GM19468 (cell line): ENCODE measurements at regions not wholly inside any gene's neighbourhood (a gene's known extent, or its start where the extent isn't known, plus 50 kb on each side); places are given as distances from the start of the nearest gene placed in this dataset.
"Not testable (repeated sequence)": the region's sequence is repeated elsewhere in the genome, so short reads cannot be mapped to it uniquely, and the experiment has no call there.

ENCODE experiments used
- ATAC-seq: cut with Tn5 transposase; IDR thresholded peaks from one replicate; pipeline ENCODE4 v1.9.1; 2021; ENCODE audit warnings: mild to moderate bottlenecking, moderate library complexity, moderate number of reproducible peaks; ENCODE audit not compliant: unreplicated experiment; ENCODE audit errors: extremely low read depth

GRCh38 chr4:122973465-122973864 is 51.1 kb upstream of the NUDT6 start:
- ATAC-seq: no peak

GRCh38 chr4:122976111-122976510 is 53.7 kb upstream of the NUDT6 start:
- no peak for ATAC-seq

- ATAC-seq: no peak
These were observed 54.7 kb upstream of the NUDT6 start for GRCh38 chr4:122977103-122977502.

- ATAC-seq: no peak
These were observed 55.7 kb upstream of the NUDT6 start for GRCh38 chr4:122978109-122978508.

- no peak for ATAC-seq
These were observed 56.4 kb upstream of the NUDT6 start for GRCh38 chr4:122978789-122979188.

- no peak for ATAC-seq
These were observed 58.5 kb upstream of the NUDT6 start for GRCh38 chr4:122980860-122981259.

- ATAC-seq: no peak
These were observed 66.3 kb upstream of the NUDT6 start for GRCh38 chr4:122988696-122989095.

- ATAC-seq: no peak
These were observed 68.5 kb upstream of the NUDT6 start for GRCh38 chr4:122990891-122991290.

- ATAC-seq: no peak
These were observed 69.7 kb upstream of the NUDT6 start for GRCh38 chr4:122992057-122992456.

GRCh38 chr4:122992641-122993040 is 70.2 kb upstream of the NUDT6 start:
- ATAC-seq: no peak

GRCh38 chr4:122996350-122996749 is 74.0 kb upstream of the NUDT6 start:
- ATAC-seq: no peak

- ATAC-seq: no peak
These were observed 75.2 kb upstream of the NUDT6 start for GRCh38 chr4:122997463-122998101.

GRCh38 chr4:123004079-123004478 is 81.7 kb upstream of the NUDT6 start:
- ATAC-seq: not testable (repeated sequence)

- ATAC-seq: not testable (repeated sequence)
These were observed 82.7 kb upstream of the NUDT6 start for GRCh38 chr4:123005126-123005525.

GRCh38 chr4:123007679-123008078 is 85.3 kb upstream of the NUDT6 start:
- ATAC-seq: no peak

- not testable (repeated sequence) for ATAC-seq
These were observed 90.0 kb upstream of the NUDT6 start for GRCh38 chr4:123012416-123012815.

GRCh38 chr4:123014038-123014437 is 91.6 kb upstream of the NUDT6 start:
- no peak for ATAC-seq

- ATAC-seq: no peak
These were observed 94.7 kb upstream of the NUDT6 start for GRCh38 chr4:123017078-123017477.

- ATAC-seq: no peak
These were observed 95.4 kb upstream of the NUDT6 start for GRCh38 chr4:123017636-123018395.

GRCh38 chr4:123018396-123018775 is 96.0 kb upstream of the NUDT6 start:
- ATAC-seq: no peak

GRCh38 chr4:123020285-123020684 is 97.9 kb upstream of the NUDT6 start:
- no peak for ATAC-seq

GRCh38 chr4:123023647-123024046 is 101.2 kb upstream of the NUDT6 start:
- ATAC-seq: no peak
